ENCODE measurements at regions not wholly inside any gene's neighbourhood (a gene's known extent, or its start where the extent isn't known, plus 50 kb on each side); places are given as distances from the start of the nearest gene placed in this dataset.

DNA sequence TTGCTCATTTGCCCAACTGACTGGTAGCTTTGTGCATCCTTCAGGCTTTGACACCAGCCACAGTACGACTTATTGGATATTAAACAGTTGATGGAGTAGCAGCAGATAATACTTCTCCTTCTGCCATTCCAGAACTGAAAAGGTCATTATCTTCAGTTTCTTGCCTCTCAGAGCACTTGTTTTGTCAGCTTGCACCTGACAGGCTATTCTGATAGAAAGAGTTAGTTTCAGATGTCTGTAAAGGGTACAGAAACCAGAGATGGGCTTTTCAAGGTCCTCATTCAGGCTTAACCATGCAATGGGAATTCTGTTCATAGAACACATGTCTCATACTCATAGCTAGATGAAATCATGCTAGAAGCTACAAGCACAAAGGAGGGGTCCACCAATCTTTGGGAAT lies 367.2 kb downstream of the OTOL1 start:
- no peaks in the 10 kb centered on the region for H3K79me2 ChIP-seq (ENCODE audit: insufficient read depth, low read length)
- H3K4me2 ChIP-seq (ENCODE audit: low read length), result no peak overlapping the region
- H3K27me3 ChIP-seq (ENCODE audit: insufficient read depth, low read length), result no peaks in the 10 kb centered on the region
- no peak overlapping the region for H3K4me3 ChIP-seq (replicated peaks in 1 of 2; ENCODE audit: low read depth in 1 of 2, low read length in 2 of 2)
- no TSS peak for BruUV-seq (replicated peaks)
- no peak overlapping the region for H3K27ac ChIP-seq (ENCODE audit: low read depth, low read length)
- H3K9me3 ChIP-seq (ENCODE audit: control insufficient read depth in 1 of 2, insufficient read depth in 1 of 2, low read depth in 1 of 2, low read length in 2 of 2), result no peaks in the 10 kb centered on the region
- TF ChIP-seq, protein P1, sequence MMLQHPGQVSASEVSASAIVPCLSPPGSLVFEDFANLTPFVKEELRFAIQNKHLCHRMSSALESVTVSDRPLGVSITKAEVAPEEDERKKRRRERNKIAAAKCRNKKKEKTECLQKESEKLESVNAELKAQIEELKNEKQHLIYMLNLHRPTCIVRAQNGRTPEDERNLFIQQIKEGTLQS (IDR thresholded peaks at IDR 0.05), result no peak
- no peak for TF ChIP-seq SRF (IDR thresholded peaks at IDR 0.05; ENCODE audit: low read depth)
- no peak for TF ChIP-seq SIN3A (IDR thresholded peaks at IDR 0.05; ENCODE audit: low read depth)
- TF ChIP-seq ZNF274 (IDR thresholded peaks at IDR 0.05; ENCODE audit: low read depth, low read length), result no peak
- no peak for TF ChIP-seq CEBPB (IDR thresholded peaks at IDR 0.05; ENCODE audit: low read depth)
- TF ChIP-seq, protein P2, sequence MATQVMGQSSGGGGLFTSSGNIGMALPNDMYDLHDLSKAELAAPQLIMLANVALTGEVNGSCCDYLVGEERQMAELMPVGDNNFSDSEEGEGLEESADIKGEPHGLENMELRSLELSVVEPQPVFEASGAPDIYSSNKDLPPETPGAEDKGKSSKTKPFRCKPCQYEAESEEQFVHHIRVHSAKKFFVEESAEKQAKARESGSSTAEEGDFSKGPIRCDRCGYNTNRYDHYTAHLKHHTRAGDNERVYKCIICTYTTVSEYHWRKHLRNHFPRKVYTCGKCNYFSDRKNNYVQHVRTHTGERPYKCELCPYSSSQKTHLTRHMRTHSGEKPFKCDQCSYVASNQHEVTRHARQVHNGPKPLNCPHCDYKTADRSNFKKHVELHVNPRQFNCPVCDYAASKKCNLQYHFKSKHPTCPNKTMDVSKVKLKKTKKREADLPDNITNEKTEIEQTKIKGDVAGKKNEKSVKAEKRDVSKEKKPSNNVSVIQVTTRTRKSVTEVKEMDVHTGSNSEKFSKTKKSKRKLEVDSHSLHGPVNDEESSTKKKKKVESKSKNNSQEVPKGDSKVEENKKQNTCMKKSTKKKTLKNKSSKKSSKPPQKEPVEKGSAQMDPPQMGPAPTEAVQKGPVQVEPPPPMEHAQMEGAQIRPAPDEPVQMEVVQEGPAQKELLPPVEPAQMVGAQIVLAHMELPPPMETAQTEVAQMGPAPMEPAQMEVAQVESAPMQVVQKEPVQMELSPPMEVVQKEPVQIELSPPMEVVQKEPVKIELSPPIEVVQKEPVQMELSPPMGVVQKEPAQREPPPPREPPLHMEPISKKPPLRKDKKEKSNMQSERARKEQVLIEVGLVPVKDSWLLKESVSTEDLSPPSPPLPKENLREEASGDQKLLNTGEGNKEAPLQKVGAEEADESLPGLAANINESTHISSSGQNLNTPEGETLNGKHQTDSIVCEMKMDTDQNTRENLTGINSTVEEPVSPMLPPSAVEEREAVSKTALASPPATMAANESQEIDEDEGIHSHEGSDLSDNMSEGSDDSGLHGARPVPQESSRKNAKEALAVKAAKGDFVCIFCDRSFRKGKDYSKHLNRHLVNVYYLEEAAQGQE (IDR thresholded peaks at IDR 0.05; ENCODE audit: low read depth), result no peak
- no peak for TF ChIP-seq ELF1 (IDR thresholded peaks at IDR 0.05; ENCODE audit: borderline replicate concordance, low read depth)
- TF ChIP-seq, protein P3, sequence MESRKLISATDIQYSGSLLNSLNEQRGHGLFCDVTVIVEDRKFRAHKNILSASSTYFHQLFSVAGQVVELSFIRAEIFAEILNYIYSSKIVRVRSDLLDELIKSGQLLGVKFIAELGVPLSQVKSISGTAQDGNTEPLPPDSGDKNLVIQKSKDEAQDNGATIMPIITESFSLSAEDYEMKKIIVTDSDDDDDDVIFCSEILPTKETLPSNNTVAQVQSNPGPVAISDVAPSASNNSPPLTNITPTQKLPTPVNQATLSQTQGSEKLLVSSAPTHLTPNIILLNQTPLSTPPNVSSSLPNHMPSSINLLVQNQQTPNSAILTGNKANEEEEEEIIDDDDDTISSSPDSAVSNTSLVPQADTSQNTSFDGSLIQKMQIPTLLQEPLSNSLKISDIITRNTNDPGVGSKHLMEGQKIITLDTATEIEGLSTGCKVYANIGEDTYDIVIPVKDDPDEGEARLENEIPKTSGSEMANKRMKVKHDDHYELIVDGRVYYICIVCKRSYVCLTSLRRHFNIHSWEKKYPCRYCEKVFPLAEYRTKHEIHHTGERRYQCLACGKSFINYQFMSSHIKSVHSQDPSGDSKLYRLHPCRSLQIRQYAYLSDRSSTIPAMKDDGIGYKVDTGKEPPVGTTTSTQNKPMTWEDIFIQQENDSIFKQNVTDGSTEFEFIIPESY (IDR thresholded peaks at IDR 0.05; ENCODE audit: extremely low read depth, insufficient replicate concordance, low read length), result no peak
- TF ChIP-seq YY1 (IDR thresholded peaks at IDR 0.05; ENCODE audit: extremely low read depth, insufficient replicate concordance, low read depth, low read length), result no peak
- no peak for TF ChIP-seq TCF7L2 (IDR thresholded peaks at IDR 0.05; ENCODE audit: borderline replicate concordance, extremely low read depth, insufficient read depth, insufficient read length)
- no peak for TF ChIP-seq ZFX (IDR thresholded peaks at IDR 0.05)
- TF ChIP-seq POLR2AphosphoS5 (IDR thresholded peaks at IDR 0.05; ENCODE audit: low read depth, low read length), result no peak
- TF ChIP-seq EZH2phosphoT487 (IDR thresholded peaks at IDR 0.05; ENCODE audit: borderline replicate concordance), result no peak
- no peak for TF ChIP-seq FOSL1 (IDR thresholded peaks at IDR 0.05; ENCODE audit: low read depth)
- no peak for TF ChIP-seq RAD21 (IDR thresholded peaks at IDR 0.05; ENCODE audit: low read depth)
- TF ChIP-seq, protein P4, sequence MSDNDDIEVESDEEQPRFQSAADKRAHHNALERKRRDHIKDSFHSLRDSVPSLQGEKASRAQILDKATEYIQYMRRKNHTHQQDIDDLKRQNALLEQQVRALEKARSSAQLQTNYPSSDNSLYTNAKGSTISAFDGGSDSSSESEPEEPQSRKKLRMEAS (IDR thresholded peaks at IDR 0.05), result no peak
- TF ChIP-seq POLR2A (IDR thresholded peaks at IDR 0.05; ENCODE audit: borderline replicate concordance, extremely low read depth, insufficient read depth, insufficient read length), result no peak
- TF ChIP-seq EGR1 (IDR thresholded peaks at IDR 0.05; ENCODE audit: low read depth), result no peak
- H3K9me2 ChIP-seq (ENCODE audit: insufficient read depth), result no peaks in the 10 kb centered on the region
- H4K20me1 ChIP-seq (ENCODE audit: insufficient read depth), result no peaks in the 10 kb centered on the region
- intact Hi-C loops (cut with micrococcal nuclease), result no loop called here
- no peaks in the 10 kb centered on the region for H3K36me3 ChIP-seq (ENCODE audit: control insufficient read depth in 1 of 2, insufficient read depth in 2 of 2, low read length in 2 of 2)
- ChIA-PET RAD21 (ENCODE audit: low non-redundant PET in 1 of 2, low total read pairs in 2 of 2, uncharacterized antibody in 2 of 2, unreplicated experiment in 2 of 2) (no interaction called here), CTCF (interaction anchor here (2.0 kb wide), 1 partner anchor 10 kb away, joined by 7 read pairs; no protein-coding TSS in a partner anchor), POLR2A (no interaction called here)
- H3K4me1 ChIP-seq (ENCODE audit: control insufficient read depth in 1 of 2, insufficient read depth in 2 of 2, low read length in 2 of 2), result no peaks in the 10 kb centered on the region
- ATAC-seq (no peak), DNase-seq (ENCODE audit: low read depth, low spot score) (no peak)
- no peak overlapping the region for H2AFZ ChIP-seq (ENCODE audit: low read depth, low read length, poor library complexity, severe bottlenecking)
- H3K9ac ChIP-seq (ENCODE audit: low read length), result no peak overlapping the region

Data from HCT116 (cell line).